ENCODE measurements at regions not wholly inside any gene's neighbourhood (a gene's known extent, or its start where the extent isn't known, plus 50 kb on each side); places are given as distances from the start of the nearest gene placed in this dataset.

DNA sequence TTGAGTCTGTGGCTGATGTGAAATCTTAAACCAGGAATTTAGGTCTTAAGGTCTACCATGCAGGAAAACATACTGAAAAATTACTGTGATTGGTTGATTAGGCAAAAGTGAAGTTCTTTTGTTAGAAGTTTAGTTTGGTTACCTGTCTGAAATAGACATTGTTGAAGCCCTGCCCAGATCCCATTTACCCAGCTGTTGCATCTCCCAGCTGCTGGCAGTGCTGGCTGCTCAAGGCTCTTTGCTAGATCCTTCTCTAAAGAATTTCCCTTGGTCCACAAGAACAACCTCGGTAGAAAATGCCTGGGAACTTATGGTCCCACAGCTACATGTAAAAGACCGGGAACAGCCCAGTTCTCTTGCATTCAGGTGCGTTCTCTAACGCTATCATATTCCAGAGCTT is 137.3 kb downstream of the EDEM1 start:
- TF ChIP-seq, protein P1, sequence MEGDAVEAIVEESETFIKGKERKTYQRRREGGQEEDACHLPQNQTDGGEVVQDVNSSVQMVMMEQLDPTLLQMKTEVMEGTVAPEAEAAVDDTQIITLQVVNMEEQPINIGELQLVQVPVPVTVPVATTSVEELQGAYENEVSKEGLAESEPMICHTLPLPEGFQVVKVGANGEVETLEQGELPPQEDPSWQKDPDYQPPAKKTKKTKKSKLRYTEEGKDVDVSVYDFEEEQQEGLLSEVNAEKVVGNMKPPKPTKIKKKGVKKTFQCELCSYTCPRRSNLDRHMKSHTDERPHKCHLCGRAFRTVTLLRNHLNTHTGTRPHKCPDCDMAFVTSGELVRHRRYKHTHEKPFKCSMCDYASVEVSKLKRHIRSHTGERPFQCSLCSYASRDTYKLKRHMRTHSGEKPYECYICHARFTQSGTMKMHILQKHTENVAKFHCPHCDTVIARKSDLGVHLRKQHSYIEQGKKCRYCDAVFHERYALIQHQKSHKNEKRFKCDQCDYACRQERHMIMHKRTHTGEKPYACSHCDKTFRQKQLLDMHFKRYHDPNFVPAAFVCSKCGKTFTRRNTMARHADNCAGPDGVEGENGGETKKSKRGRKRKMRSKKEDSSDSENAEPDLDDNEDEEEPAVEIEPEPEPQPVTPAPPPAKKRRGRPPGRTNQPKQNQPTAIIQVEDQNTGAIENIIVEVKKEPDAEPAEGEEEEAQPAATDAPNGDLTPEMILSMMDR (conservative IDR thresholded peaks at IDR 0.05; ENCODE audit: low read length), result no peak
- no peak for TF ChIP-seq EZH2phosphoT487 (IDR thresholded peaks at IDR 0.05; ENCODE audit: borderline replicate concordance)

Measured in Loucy (cell line).